ENCODE measurements at regions not wholly inside any gene's neighbourhood (a gene's known extent, or its start where the extent isn't known, plus 50 kb on each side); places are given as distances from the start of the nearest gene placed in this dataset.
"Not testable (repeated sequence)": the region's sequence is repeated elsewhere in the genome, so short reads cannot be mapped to it uniquely, and the experiment has no call there.

- Histone ChIP-seq H3K9me3 (ENCODE audit: insufficient read depth, low read length) (peaks cover 17% of the 10 kb centered on the region), H3K9ac (ENCODE audit: insufficient read length, low read depth) (no peak overlapping the region), H3K4me3 (ENCODE audit: insufficient read length, low read depth) (no peak overlapping the region), H3K4me1 (ENCODE audit: insufficient read depth, insufficient read length) (no peaks in the 10 kb centered on the region), H3K27me3 (ENCODE audit: insufficient read depth, insufficient read length) (no peaks in the 10 kb centered on the region), H3K36me3 (ENCODE audit: insufficient read depth, insufficient read length, low read length) (no peaks in the 10 kb centered on the region)
- no peak for DNase-seq (ENCODE audit: low read depth, low spot score)
- no peak for TF ChIP-seq ZNF274 (IDR thresholded peaks at IDR 0.05; ENCODE audit: low read depth, low read length)
- no peak for TF ChIP-seq YY1 (IDR thresholded peaks at IDR 0.05; ENCODE audit: insufficient read depth, insufficient read length)
- TF ChIP-seq SUZ12 (IDR thresholded peaks at IDR 0.05; ENCODE audit: extremely low read depth, insufficient read depth, insufficient read length): no peak
These were observed 106.8 kb upstream of the GPBP1 start for GRCh38 chr5:57066924-57067596.

GRCh38 chr5:57067597-57067924 lies 106.3 kb upstream of the GPBP1 start:
- Histone ChIP-seq H3K9me3 (ENCODE audit: insufficient read depth, low read length) (peaks cover 17% of the 10 kb centered on the region), H3K9ac (ENCODE audit: insufficient read length, low read depth) (no peak overlapping the region), H3K4me1 (ENCODE audit: insufficient read depth, insufficient read length) (no peaks in the 10 kb centered on the region), H3K4me3 (ENCODE audit: insufficient read length, low read depth) (no peak overlapping the region), H3K36me3 (ENCODE audit: insufficient read depth, insufficient read length, low read length) (no peaks in the 10 kb centered on the region), H3K27me3 (ENCODE audit: insufficient read depth, insufficient read length) (no peaks in the 10 kb centered on the region)
- DNase-seq (ENCODE audit: low read depth, low spot score): no peak
- TF ChIP-seq SUZ12 (IDR thresholded peaks at IDR 0.05; ENCODE audit: extremely low read depth, insufficient read depth, insufficient read length) (no peak), YY1 (IDR thresholded peaks at IDR 0.05; ENCODE audit: insufficient read depth, insufficient read length) (no peak), ZNF274 (IDR thresholded peaks at IDR 0.05; ENCODE audit: low read depth, low read length) (no peak)

GRCh38 chr5:57069115-57069835 lies 104.6 kb upstream of the GPBP1 start:
- no peak for TF ChIP-seq YY1 (IDR thresholded peaks at IDR 0.05; ENCODE audit: insufficient read depth, insufficient read length)
- no peak for TF ChIP-seq ZNF274 (IDR thresholded peaks at IDR 0.05; ENCODE audit: low read depth, low read length)
- no peak for TF ChIP-seq SUZ12 (IDR thresholded peaks at IDR 0.05; ENCODE audit: extremely low read depth, insufficient read depth, insufficient read length)
- no peak for DNase-seq (ENCODE audit: low read depth, low spot score)
- Histone ChIP-seq H3K9ac (ENCODE audit: insufficient read length, low read depth) (no peak overlapping the region), H3K4me3 (ENCODE audit: insufficient read length, low read depth) (no peak overlapping the region), H3K27me3 (ENCODE audit: insufficient read depth, insufficient read length) (no peaks in the 10 kb centered on the region), H3K36me3 (ENCODE audit: insufficient read depth, insufficient read length, low read length) (no peaks in the 10 kb centered on the region), H3K4me1 (ENCODE audit: insufficient read depth, insufficient read length) (no peaks in the 10 kb centered on the region), H3K9me3 (ENCODE audit: insufficient read depth, low read length) (peaks cover 17% of the 10 kb centered on the region)

- H3K9ac ChIP-seq (ENCODE audit: insufficient read length, low read depth): no peak overlapping the region
- DNase-seq (ENCODE audit: low read depth, low spot score): peak; percentile 33
These were observed 101.5 kb upstream of the GPBP1 start for GRCh38 chr5:57072218-57072892.

GRCh38 chr5:57082441-57083067 lies 91.3 kb upstream of the GPBP1 start:
- Histone ChIP-seq H3K4me1 (ENCODE audit: insufficient read depth, insufficient read length) (no peaks in the 10 kb centered on the region), H3K9me3 (ENCODE audit: insufficient read depth, low read length) (no peaks in the 10 kb centered on the region), H3K36me3 (ENCODE audit: insufficient read depth, insufficient read length, low read length) (no peaks in the 10 kb centered on the region), H3K27me3 (ENCODE audit: insufficient read depth, insufficient read length) (no peaks in the 10 kb centered on the region), H3K9ac (ENCODE audit: insufficient read length, low read depth) (no peak overlapping the region), H3K4me3 (ENCODE audit: insufficient read length, low read depth) (no peak overlapping the region)
- TF ChIP-seq ZNF274 (IDR thresholded peaks at IDR 0.05; ENCODE audit: low read depth, low read length): no peak
- TF ChIP-seq SUZ12 (IDR thresholded peaks at IDR 0.05; ENCODE audit: extremely low read depth, insufficient read depth, insufficient read length): no peak
- no peak for TF ChIP-seq YY1 (IDR thresholded peaks at IDR 0.05; ENCODE audit: insufficient read depth, insufficient read length)
- no peak for DNase-seq (ENCODE audit: low read depth, low spot score)

More at GRCh38 chr5:57072218-57072892, 101.5 kb upstream of the GPBP1 start:
- H3K4me3 ChIP-seq (ENCODE audit: insufficient read length, low read depth): no peak overlapping the region
- H3K27me3 ChIP-seq (ENCODE audit: insufficient read depth, insufficient read length): no peaks in the 10 kb centered on the region
- no peak for TF ChIP-seq ZNF274 (IDR thresholded peaks at IDR 0.05; ENCODE audit: low read depth, low read length)
- TF ChIP-seq SUZ12 (IDR thresholded peaks at IDR 0.05; ENCODE audit: extremely low read depth, insufficient read depth, insufficient read length): no peak
- no peak for TF ChIP-seq YY1 (IDR thresholded peaks at IDR 0.05; ENCODE audit: insufficient read depth, insufficient read length)
- no peaks in the 10 kb centered on the region for H3K4me1 ChIP-seq (ENCODE audit: insufficient read depth, insufficient read length)
- no peaks in the 10 kb centered on the region for H3K36me3 ChIP-seq (ENCODE audit: insufficient read depth, insufficient read length, low read length)
- H3K9me3 ChIP-seq (ENCODE audit: insufficient read depth, low read length): peaks cover 17% of the 10 kb centered on the region

GRCh38 chr5:57085306-57086081 lies 88.4 kb upstream of the GPBP1 start:
- TF ChIP-seq YY1 (IDR thresholded peaks at IDR 0.05; ENCODE audit: insufficient read depth, insufficient read length): no peak
- no peak for TF ChIP-seq SUZ12 (IDR thresholded peaks at IDR 0.05; ENCODE audit: extremely low read depth, insufficient read depth, insufficient read length)
- no peak for TF ChIP-seq ZNF274 (IDR thresholded peaks at IDR 0.05; ENCODE audit: low read depth, low read length)
- no peaks in the 10 kb centered on the region for H3K4me1 ChIP-seq (ENCODE audit: insufficient read depth, insufficient read length)
- no peak overlapping the region for H3K9ac ChIP-seq (ENCODE audit: insufficient read length, low read depth)
- H3K36me3 ChIP-seq (ENCODE audit: insufficient read depth, insufficient read length, low read length): no peaks in the 10 kb centered on the region
- no peaks in the 10 kb centered on the region for H3K27me3 ChIP-seq (ENCODE audit: insufficient read depth, insufficient read length)
- no peaks in the 10 kb centered on the region for H3K9me3 ChIP-seq (ENCODE audit: insufficient read depth, low read length)
- H3K4me3 ChIP-seq (ENCODE audit: insufficient read length, low read depth): no peak overlapping the region
- DNase-seq (ENCODE audit: low read depth, low spot score): no peak

- DNase-seq (ENCODE audit: low read depth, low spot score); H3K4me3 ChIP-seq (ENCODE audit: insufficient read length, low read depth); H3K27me3 ChIP-seq (ENCODE audit: insufficient read depth, insufficient read length); H3K36me3 ChIP-seq (ENCODE audit: insufficient read depth, insufficient read length, low read length); H3K9me3 ChIP-seq (ENCODE audit: insufficient read depth, low read length); H3K4me1 ChIP-seq (ENCODE audit: insufficient read depth, insufficient read length); H3K9ac ChIP-seq (ENCODE audit: insufficient read length, low read depth): not testable (repeated sequence)
These were observed 85.9 kb upstream of the GPBP1 start for GRCh38 chr5:57087947-57088346.
